ENCODE measurements at regions not wholly inside any gene's neighbourhood (a gene's known extent, or its start where the extent isn't known, plus 50 kb on each side); places are given as distances from the start of the nearest gene placed in this dataset.

GRCh38 chr7:109215341-109215740 is 645.7 kb downstream of the DNAJB9 start:
- Mint-ChIP-seq H3K27me3 (ENCODE audit: unreplicated experiment) (no peaks in the 10 kb centered on the region), H3K27ac (ENCODE audit: unreplicated experiment) (no peak overlapping the region), H3K4me1 (ENCODE audit: low read depth, unreplicated experiment) (no peaks in the 10 kb centered on the region), H3K4me3 (ENCODE audit: low read depth, unreplicated experiment) (no peak overlapping the region), H3K36me3 (ENCODE audit: insufficient read depth, unreplicated experiment) (no peaks in the 10 kb centered on the region), H3K9me3 (ENCODE audit: low read depth, unreplicated experiment) (peaks cover 13% of the 10 kb centered on the region)
- CTCF ChIA-PET: no interaction called here
- no peak for DNase-seq
- intact Hi-C loops (cut with micrococcal nuclease; ENCODE audit: unreplicated experiment): no loop called here
- TF ChIP-seq CTCF (IDR thresholded peaks at IDR 0.05; ENCODE audit: unreplicated experiment): no peak
- no TSS peak for BruUV-seq (replicated peaks)

GRCh38 chr7:109224100-109224499 is 654.4 kb downstream of the DNAJB9 start:
- DNase-seq: no peak
- no peak for TF ChIP-seq CTCF (IDR thresholded peaks at IDR 0.05; ENCODE audit: unreplicated experiment)
- BruUV-seq (replicated peaks): no TSS peak
- Mint-ChIP-seq H3K27me3 (ENCODE audit: unreplicated experiment) (no peaks in the 10 kb centered on the region), H3K4me3 (ENCODE audit: low read depth, unreplicated experiment) (no peak overlapping the region), H3K9me3 (ENCODE audit: low read depth, unreplicated experiment) (peaks cover 7% of the 10 kb centered on the region), H3K4me1 (ENCODE audit: low read depth, unreplicated experiment) (no peaks in the 10 kb centered on the region), H3K36me3 (ENCODE audit: insufficient read depth, unreplicated experiment) (no peaks in the 10 kb centered on the region), H3K27ac (ENCODE audit: unreplicated experiment) (no peak overlapping the region)
- intact Hi-C loops (cut with micrococcal nuclease; ENCODE audit: unreplicated experiment): no loop called here
- CTCF ChIA-PET: no interaction called here

DNA sequence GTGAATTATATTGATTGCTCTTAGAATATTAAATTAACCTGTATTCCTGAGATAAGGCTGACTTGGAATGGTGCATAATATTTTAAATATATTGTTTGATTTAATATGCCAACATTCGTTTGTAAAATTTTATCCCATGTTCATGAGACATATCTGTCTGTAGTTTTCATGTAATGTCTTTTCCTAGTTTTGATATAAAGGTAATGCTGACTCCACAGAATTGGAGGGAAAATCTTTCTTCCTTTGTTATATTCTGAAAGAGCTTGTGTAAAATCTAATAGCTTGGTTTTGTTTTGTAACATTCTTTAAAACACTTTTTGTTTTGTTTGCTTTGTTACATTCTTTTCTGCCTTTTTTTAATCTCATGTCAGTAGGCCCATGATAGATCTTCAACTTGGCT is 657.0 kb downstream of the DNAJB9 start:
- BruUV-seq (replicated peaks): no TSS peak
- no peaks in the 10 kb centered on the region for H3K4me1 Mint-ChIP-seq (ENCODE audit: low read depth, unreplicated experiment)
- CTCF ChIA-PET: no interaction called here
- no peaks in the 10 kb centered on the region for H3K27me3 Mint-ChIP-seq (ENCODE audit: unreplicated experiment)
- intact Hi-C loops (cut with micrococcal nuclease; ENCODE audit: unreplicated experiment): no loop called here
- H3K36me3 Mint-ChIP-seq (ENCODE audit: insufficient read depth, unreplicated experiment): no peaks in the 10 kb centered on the region
- peaks cover 5% of the 10 kb centered on the region for H3K9me3 Mint-ChIP-seq (ENCODE audit: low read depth, unreplicated experiment)
- no peak for TF ChIP-seq CTCF (IDR thresholded peaks at IDR 0.05; ENCODE audit: unreplicated experiment)
- H3K27ac Mint-ChIP-seq (ENCODE audit: unreplicated experiment): no peak overlapping the region
- DNase-seq: no peak
- H3K4me3 Mint-ChIP-seq (ENCODE audit: low read depth, unreplicated experiment): no peak overlapping the region

DNA sequence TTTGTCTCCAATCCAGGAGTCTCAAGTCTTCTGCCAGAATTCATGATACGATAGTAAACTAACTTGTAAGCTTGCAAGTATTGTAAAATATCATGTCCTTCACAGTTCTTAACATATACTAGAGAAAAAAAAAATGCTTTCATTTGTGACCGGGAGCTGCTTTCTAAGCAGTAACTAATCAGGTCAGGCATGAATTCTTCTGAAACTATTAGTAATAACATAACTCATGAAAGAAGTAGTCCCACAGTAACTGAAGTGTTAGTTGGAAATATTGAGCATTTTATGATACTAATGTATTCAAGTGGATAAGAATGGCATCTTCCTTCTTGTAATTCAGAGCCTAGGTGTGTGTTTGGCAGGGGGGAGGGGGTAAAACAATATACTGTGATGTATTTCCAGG is 665.6 kb downstream of the DNAJB9 start:
- H3K4me1 Mint-ChIP-seq (ENCODE audit: low read depth, unreplicated experiment): no peaks in the 10 kb centered on the region
- TF ChIP-seq CTCF (IDR thresholded peaks at IDR 0.05; ENCODE audit: unreplicated experiment): no peak
- H3K9me3 Mint-ChIP-seq (ENCODE audit: low read depth, unreplicated experiment): peaks cover 8% of the 10 kb centered on the region
- intact Hi-C loops (cut with micrococcal nuclease; ENCODE audit: unreplicated experiment): no loop called here
- no peaks in the 10 kb centered on the region for H3K27me3 Mint-ChIP-seq (ENCODE audit: unreplicated experiment)
- H3K36me3 Mint-ChIP-seq (ENCODE audit: insufficient read depth, unreplicated experiment): no peaks in the 10 kb centered on the region
- DNase-seq: no peak
- no TSS peak for BruUV-seq (replicated peaks)
- CTCF ChIA-PET: no interaction called here
- no peak overlapping the region for H3K27ac Mint-ChIP-seq (ENCODE audit: unreplicated experiment)
- no peak overlapping the region for H3K4me3 Mint-ChIP-seq (ENCODE audit: low read depth, unreplicated experiment)
